B cell (primary cell): ENCODE measurements at regions not wholly inside any gene's neighbourhood (a gene's known extent, or its start where the extent isn't known, plus 50 kb on each side); places are given as distances from the start of the nearest gene placed in this dataset.

Experiments used
- ATAC-seq: fragments of 200-7000 bp; cut with Tn5 transposase; one replicate; pipeline ENCODE4 v1.10.0; 2021; ENCODE audit warnings: low read depth, mild to moderate bottlenecking, moderate number of reproducible peaks, moderate library complexity
- CTCF ChIA-PET: fragments of 350-600 bp; sonication (Branson Sonifier 250); formaldehyde crosslinking; loops from one replicate; lab custom pipeline; 2021; ENCODE audit warnings: antibody characterized with exemption, inconsistent platforms; lab: Charles Lee
- POLR2A ChIA-PET: fragments of 350-600 bp; sonication (Branson Sonifier 250); formaldehyde crosslinking; loops from one replicate; lab custom pipeline; 2021; ENCODE audit warnings: antibody characterized with exemption; lab: Charles Lee
- DNase-seq: peaks from one replicate; pipeline ENCODE4 v3.0.0; 2013
- H2AFZ ChIP-seq: 2 replicates; pipeline ENCODE4 v1.6.1; 2012; ENCODE audit warnings: mild to moderate bottlenecking, low read depth, low read length; ENCODE audit not compliant: insufficient read depth, poor library complexity, severe bottlenecking
- H3K27ac ChIP-seq, 2 donors: 1 replicate in 1 of 2; 2 replicates in 1 of 2; pipeline ENCODE4 v1.5.1; 2012 to 2013; ENCODE audit warnings: low read length in 2 of 2, mild to moderate bottlenecking in 2 of 2, moderate library complexity in 1 of 2
- H3K27me3 ChIP-seq, 4 experiments: fragments of 200-600 bp in 1 of 4; sonication (generic) in 1 of 4; replicated peaks in 1 of 4; 1 replicate in 2 of 4; 2 replicates in 2 of 4; pipeline versions ENCODE4 v1.6.1 to v1.7.0; 2013 to 2016; ENCODE audit warnings: low read length in 3 of 4, mild to moderate bottlenecking in 2 of 4, mixed read lengths in 1 of 4, moderate library complexity in 1 of 4; ENCODE audit not compliant: insufficient read depth in 4 of 4, control insufficient read depth in 3 of 4; ENCODE audit errors: control extremely low read depth in 1 of 4
- H3K36me3 ChIP-seq, 2 experiments: replicated peaks in 1 of 2; 1 replicate in 1 of 2; 2 replicates in 1 of 2; pipeline versions ENCODE4 v1.6.1 to v1.7.1; 2013; ENCODE audit warnings: low read length in 1 of 2; ENCODE audit not compliant: insufficient read depth in 2 of 2, control insufficient read depth in 1 of 2; ENCODE audit errors: control extremely low read depth in 1 of 2, extremely low read depth in 1 of 2
- H3K4me1 ChIP-seq, 2 donors: fragments of 200-600 bp in 1 of 2; sonication (generic) in 1 of 2; 1 replicate in 1 of 2; 2 replicates in 1 of 2; pipeline versions ENCODE4 v1.5.1 to v1.6.1; 2013 to 2017; ENCODE audit warnings: low read length in 2 of 2; ENCODE audit not compliant: control insufficient read depth in 2 of 2, insufficient read depth in 2 of 2
- H3K4me2 ChIP-seq: replicated peaks from 2 replicates; pipeline ENCODE3; 2012; ENCODE audit warnings: mild to moderate bottlenecking, low read depth, low read length; ENCODE audit not compliant: poor library complexity, severe bottlenecking
- H3K4me3 ChIP-seq, 5 experiments: fragments of 200-600 bp in 1 of 5; sonication (generic) in 1 of 5; 1 replicate in 3 of 5; 2 replicates in 2 of 5; pipeline versions ENCODE4 v1.5.1 to v1.7.0; 2011 to 2016; ENCODE audit warnings: low read length in 4 of 5, mild to moderate bottlenecking in 4 of 5, low read depth in 2 of 5, control low read depth in 1 of 5, moderate library complexity in 1 of 5; ENCODE audit not compliant: insufficient read depth in 1 of 5; ENCODE audit errors: control extremely low read depth in 1 of 5, extremely low read depth in 1 of 5
- H3K79me2 ChIP-seq: fragments of 200-600 bp; sonication (generic); one replicate; pipeline ENCODE4 v1.6.0; 2016; ENCODE audit warnings: low read length; ENCODE audit not compliant: control insufficient read depth, insufficient read depth
- H3K9ac ChIP-seq: fragments of 200-600 bp; sonication (generic); 2 replicates; pipeline ENCODE4 v1.6.1; 2017; ENCODE audit warnings: mild to moderate bottlenecking, low read length, moderate library complexity
- H3K9me3 ChIP-seq, 3 donors: one replicate each; pipeline versions ENCODE4 v1.6.1 to v1.7.1; 2013; ENCODE audit warnings: low read length in 2 of 3; ENCODE audit not compliant: control insufficient read depth in 2 of 3, insufficient read depth in 1 of 3; ENCODE audit errors: control extremely low read depth in 1 of 3
- H4K20me1 ChIP-seq: 2 replicates; pipeline ENCODE4 v1.6.0; 2012; ENCODE audit warnings: mild to moderate bottlenecking, low read length; ENCODE audit not compliant: insufficient read depth, control insufficient read depth, poor library complexity, severe bottlenecking
- H3K27ac Mint-ChIP-seq: one replicate; pipeline ENCODE4 v1.8.0; 2021; ENCODE audit warnings: mixed read lengths
- H3K27me3 Mint-ChIP-seq: one replicate; pipeline ENCODE4 v1.8.0; 2021; ENCODE audit warnings: mixed read lengths
- H3K4me1 Mint-ChIP-seq: one replicate; pipeline ENCODE4 v1.8.0; 2021; ENCODE audit warnings: mixed read lengths
- H3K4me3 Mint-ChIP-seq: one replicate; pipeline ENCODE4 v1.8.0; 2021; ENCODE audit warnings: mixed read lengths
- H3K9me3 Mint-ChIP-seq: one replicate; pipeline ENCODE4 v1.8.0; 2022; ENCODE audit warnings: mixed read lengths; ENCODE audit not compliant: insufficient read depth
- CTCF ChIP-seq: fragments of 200-600 bp; IDR thresholded peaks from one replicate; pipeline ENCODE4 v1.8.0; 2022; ENCODE audit warnings: antibody characterized with exemption, mild to moderate bottlenecking
- EZH2 ChIP-seq: IDR thresholded peaks from 2 replicates; pipeline ENCODE4 v1.6.1; 2012; ENCODE audit warnings: borderline replicate concordance, low read depth, mild to moderate bottlenecking, moderate library complexity, low read length; ENCODE audit not compliant: insufficient read depth, poor library complexity, severe bottlenecking
- WGBS: methylation state at CpG from one replicate; pipeline ENCODE4 v1.1.5; 2013; ENCODE audit warnings: missing lambda C conversion rate; ENCODE audit not compliant: insufficient coverage; 5-methylcytosine and 5-hydroxymethylcytosine counted together
- intact Hi-C: fragments of 100-400 bp; cut with micrococcal nuclease; formaldehyde crosslinking; loops from one replicate; pipeline ENCODE4 v1.10.0; 2022

GRCh38 chr3:81393251-81393650 is 368.2 kb downstream of the GBE1 start:
- Mint-ChIP-seq H3K9me3 (no peaks in the 10 kb centered on the region), H3K27me3 (no peaks in the 10 kb centered on the region), H3K4me3 (no peak overlapping the region), H3K4me1 (no peaks in the 10 kb centered on the region), H3K27ac (no peak overlapping the region)
- ChIA-PET CTCF (no interaction called here), POLR2A (no interaction called here)
- no peak overlapping the region for H3K4me2 ChIP-seq
- H3K9me3 ChIP-seq = no peaks in the 10 kb centered on the region
- TF ChIP-seq CTCF = no peak
- no peak for TF ChIP-seq EZH2
- ATAC-seq = no peak
- H3K27ac ChIP-seq = no peak overlapping the region
- no peaks in the 10 kb centered on the region for H3K36me3 ChIP-seq
- H3K4me1 ChIP-seq = no peaks in the 10 kb centered on the region
- no peak overlapping the region for H3K4me3 ChIP-seq
- H2AFZ ChIP-seq = no peak overlapping the region
- H3K9ac ChIP-seq = no peak overlapping the region
- no peaks in the 10 kb centered on the region for H3K27me3 ChIP-seq
- no peak for DNase-seq
- H3K79me2 ChIP-seq = no peaks in the 10 kb centered on the region
- no peaks in the 10 kb centered on the region for H4K20me1 ChIP-seq
- WGBS = no CpG with 5 or more reads among the region's 1 CpG
- intact Hi-C loops = no loop called here

- Histone ChIP-seq H3K27ac (no peak overlapping the region), H3K9me3 (no peaks in the 10 kb centered on the region), H2AFZ (no peak overlapping the region), H3K9ac (no peak overlapping the region), H3K4me1 (no peaks in the 10 kb centered on the region), H3K79me2 (no peaks in the 10 kb centered on the region), H3K4me3 (no peak overlapping the region), H3K27me3 (no peaks in the 10 kb centered on the region), H4K20me1 (no peaks in the 10 kb centered on the region), H3K36me3 (no peaks in the 10 kb centered on the region), H3K4me2 (no peak overlapping the region)
- no peaks in the 10 kb centered on the region for H3K9me3 Mint-ChIP-seq
- intact Hi-C loops = no loop called here
- DNase-seq = no peak
- TF ChIP-seq CTCF (no peak), EZH2 (no peak)
- ChIA-PET POLR2A (no interaction called here), CTCF (interaction anchor here (0.6 kb wide), 1 partner anchor 45 kb away, joined by 3 read pairs; no protein-coding TSS in a partner anchor)
- no peak for ATAC-seq
- H3K4me3 Mint-ChIP-seq = no peak overlapping the region
- no peaks in the 10 kb centered on the region for H3K4me1 Mint-ChIP-seq
- H3K27me3 Mint-ChIP-seq = no peaks in the 10 kb centered on the region
- H3K27ac Mint-ChIP-seq = no peak overlapping the region
These were observed 370.6 kb downstream of the GBE1 start for GRCh38 chr3:81390796-81391195.
